Natural killer cell (primary cell): ENCODE measurements at regions not wholly inside any gene's neighbourhood (a gene's known extent, or its start where the extent isn't known, plus 50 kb on each side); places are given as distances from the start of the nearest gene placed in this dataset.

Experiments used
- ATAC-seq, 3 donors: fragments of 150-1000 bp in 2 of 3; fragments of 200-7000 bp in 1 of 3; cut with Tn5 transposase; 1 replicate in 1 of 3; 2 replicates in 2 of 3; pipeline ENCODE4 v1.10.0; 2021; ENCODE audit warnings: mild to moderate bottlenecking in 2 of 3, moderate library complexity in 2 of 3
- DNase-seq, 2 donors: peaks; one replicate each; pipeline versions ENCODE4 v3.0.0 to v3.0.0-alpha.2; 2013 to 2021; ENCODE audit warnings: mixed read lengths in 1 of 2
- H3K27ac ChIP-seq: one replicate; pipeline ENCODE4 v1.5.1; 2013; ENCODE audit warnings: mild to moderate bottlenecking, low read length
- H3K27me3 ChIP-seq: one replicate; pipeline ENCODE4 v1.6.1; 2013; ENCODE audit warnings: low read length; ENCODE audit not compliant: control insufficient read depth, insufficient read depth
- H3K36me3 ChIP-seq: one replicate; pipeline ENCODE4 v1.6.1; 2013; ENCODE audit warnings: low read length; ENCODE audit not compliant: control insufficient read depth, insufficient read depth
- H3K4me1 ChIP-seq: one replicate; pipeline ENCODE4 v1.6.1; 2013; ENCODE audit warnings: low read length; ENCODE audit not compliant: control insufficient read depth, insufficient read depth
- H3K4me3 ChIP-seq: one replicate; pipeline ENCODE4 v1.5.1; 2013; ENCODE audit warnings: low read length
- H3K9me3 ChIP-seq: one replicate; pipeline ENCODE4 v1.6.1; 2013; ENCODE audit warnings: low read length; ENCODE audit not compliant: control insufficient read depth, insufficient read depth
- H3K27ac Mint-ChIP-seq, 2 donors: one replicate each; pipeline ENCODE4 v1.8.0; 2022; ENCODE audit warnings: mild to moderate bottlenecking in 2 of 2, mixed read lengths in 2 of 2, moderate library complexity in 1 of 2
- H3K27me3 Mint-ChIP-seq, 2 donors: one replicate each; pipeline ENCODE4 v1.8.0; 2022; ENCODE audit warnings: low read depth in 2 of 2, mixed read lengths in 2 of 2
- H3K36me3 Mint-ChIP-seq: one replicate; pipeline ENCODE4 v1.8.0; 2022; ENCODE audit warnings: mixed read lengths
- H3K4me1 Mint-ChIP-seq, 2 donors: one replicate each; pipeline ENCODE4 v1.8.0; 2022; ENCODE audit warnings: mixed read lengths in 2 of 2
- H3K4me3 Mint-ChIP-seq: one replicate; pipeline ENCODE4 v1.8.0; 2022; ENCODE audit warnings: mild to moderate bottlenecking, moderate library complexity, mixed read lengths
- H3K9me3 Mint-ChIP-seq, 2 donors: one replicate each; pipeline ENCODE4 v1.8.0; 2022; ENCODE audit warnings: mixed read lengths in 2 of 2
- WGBS: methylation state at CpG from one replicate; pipeline ENCODE4 v1.1.7; 2013; ENCODE audit warnings: missing lambda C conversion rate; ENCODE audit not compliant: insufficient coverage; 5-methylcytosine and 5-hydroxymethylcytosine counted together
- intact Hi-C: fragments of 100-400 bp; cut with micrococcal nuclease; formaldehyde crosslinking; loops from one replicate; pipeline ENCODE4 v1.14.2; 2022
- TF ChIP-seq, protein P1 (sequence below): fragments of 200-600 bp; IDR thresholded peaks from one replicate; pipeline ENCODE4 v1.8.0; 2022; ENCODE audit warnings: antibody characterized with exemption

DNA sequence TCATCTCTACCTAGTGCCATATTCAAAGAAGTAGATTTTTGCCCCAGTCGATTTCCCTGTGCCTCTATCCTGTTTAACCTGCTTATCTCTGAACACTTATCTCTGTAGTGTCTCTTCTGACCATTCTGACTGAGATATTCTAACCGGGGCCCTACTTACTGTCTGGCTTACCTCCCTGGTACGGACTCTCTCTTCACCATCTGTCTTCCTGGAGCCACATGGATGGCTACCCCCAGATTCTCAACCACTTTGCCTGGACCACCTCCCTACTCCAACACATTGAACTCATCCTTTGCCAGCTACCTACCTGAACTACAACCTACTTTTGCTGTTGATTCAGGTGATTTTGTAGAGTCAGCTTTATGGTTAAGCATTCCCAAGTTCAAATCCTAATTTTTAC is 397.4 kb upstream of the SLC24A2 start:
- no peaks in the 10 kb centered on the region for H3K27me3 ChIP-seq
- Mint-ChIP-seq H3K27me3 (peaks cover 0 to 5% of the 10 kb centered on the region in 2 donors), H3K4me1 (no peaks in the 10 kb centered on the region), H3K9me3 (peaks cover 0 to 2% of the 10 kb centered on the region in 2 donors), H3K36me3 (no peaks in the 10 kb centered on the region), H3K27ac (no peak overlapping the region), H3K4me3 (no peak overlapping the region)
- WGBS: 80% methylated on average over 3 of the region's 3 CpGs
- intact Hi-C loops: no loop called here
- no peaks in the 10 kb centered on the region for H3K9me3 ChIP-seq
- H3K27ac ChIP-seq: no peak overlapping the region
- H3K4me3 ChIP-seq: no peak overlapping the region
- TF ChIP-seq, protein P1, sequence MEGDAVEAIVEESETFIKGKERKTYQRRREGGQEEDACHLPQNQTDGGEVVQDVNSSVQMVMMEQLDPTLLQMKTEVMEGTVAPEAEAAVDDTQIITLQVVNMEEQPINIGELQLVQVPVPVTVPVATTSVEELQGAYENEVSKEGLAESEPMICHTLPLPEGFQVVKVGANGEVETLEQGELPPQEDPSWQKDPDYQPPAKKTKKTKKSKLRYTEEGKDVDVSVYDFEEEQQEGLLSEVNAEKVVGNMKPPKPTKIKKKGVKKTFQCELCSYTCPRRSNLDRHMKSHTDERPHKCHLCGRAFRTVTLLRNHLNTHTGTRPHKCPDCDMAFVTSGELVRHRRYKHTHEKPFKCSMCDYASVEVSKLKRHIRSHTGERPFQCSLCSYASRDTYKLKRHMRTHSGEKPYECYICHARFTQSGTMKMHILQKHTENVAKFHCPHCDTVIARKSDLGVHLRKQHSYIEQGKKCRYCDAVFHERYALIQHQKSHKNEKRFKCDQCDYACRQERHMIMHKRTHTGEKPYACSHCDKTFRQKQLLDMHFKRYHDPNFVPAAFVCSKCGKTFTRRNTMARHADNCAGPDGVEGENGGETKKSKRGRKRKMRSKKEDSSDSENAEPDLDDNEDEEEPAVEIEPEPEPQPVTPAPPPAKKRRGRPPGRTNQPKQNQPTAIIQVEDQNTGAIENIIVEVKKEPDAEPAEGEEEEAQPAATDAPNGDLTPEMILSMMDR: no peak
- no peaks in the 10 kb centered on the region for H3K4me1 ChIP-seq
- ATAC-seq: no peak
- H3K36me3 ChIP-seq: no peaks in the 10 kb centered on the region
- DNase-seq: no peak

DNA sequence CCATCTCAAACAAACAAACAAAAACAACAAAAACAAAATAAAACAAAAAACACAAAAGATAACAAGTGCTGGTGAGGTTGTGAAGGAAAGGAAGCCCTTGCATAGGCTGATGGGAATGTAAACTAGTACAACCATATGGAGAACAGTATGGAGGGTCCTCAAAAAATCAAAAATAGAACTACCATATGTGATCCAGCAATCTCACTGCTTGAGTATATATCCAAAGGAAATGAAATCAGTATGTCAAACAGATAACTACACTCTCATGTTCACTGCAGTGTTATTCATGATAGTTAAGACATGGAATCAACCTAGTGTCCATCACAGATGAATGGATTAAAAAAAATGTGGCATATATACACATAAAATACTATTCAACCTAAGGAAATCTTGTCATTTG is 395.7 kb upstream of the SLC24A2 start:
- ATAC-seq (no peak), DNase-seq (no peak)
- Histone ChIP-seq H3K9me3 (no peaks in the 10 kb centered on the region), H3K36me3 (no peaks in the 10 kb centered on the region), H3K27ac (no peak overlapping the region), H3K27me3 (no peaks in the 10 kb centered on the region), H3K4me1 (no peaks in the 10 kb centered on the region), H3K4me3 (no peak overlapping the region)
- peaks cover 1 to 5% of the 10 kb centered on the region in 2 donors for H3K27me3 Mint-ChIP-seq
- H3K4me3 Mint-ChIP-seq: no peak overlapping the region
- H3K4me1 Mint-ChIP-seq: no peaks in the 10 kb centered on the region
- H3K27ac Mint-ChIP-seq: no peak overlapping the region
- H3K9me3 Mint-ChIP-seq: peaks cover 0 to 2% of the 10 kb centered on the region in 2 donors
- intact Hi-C loops: no loop called here
- no peaks in the 10 kb centered on the region for H3K36me3 Mint-ChIP-seq
- TF ChIP-seq, protein P1: no peak

DNA sequence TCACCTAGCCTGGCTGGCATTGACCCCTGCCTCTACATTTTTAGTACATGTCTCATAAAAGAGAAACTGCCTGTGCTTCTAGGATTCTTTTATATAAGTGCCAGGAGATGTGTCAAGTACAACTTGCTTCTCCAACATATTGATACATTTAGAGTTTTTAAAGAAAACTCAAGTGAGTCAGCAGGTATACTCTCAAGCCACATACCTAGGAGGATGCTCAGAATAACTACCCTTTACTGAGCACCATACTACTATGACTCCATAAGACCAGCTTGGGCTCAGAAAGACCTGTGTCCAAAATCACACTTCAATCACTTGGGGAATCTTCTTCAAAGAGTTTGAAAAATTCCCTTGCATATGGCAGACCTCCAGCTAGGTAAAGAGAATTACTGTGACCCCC is 389.8 kb upstream of the SLC24A2 start:
- H3K9me3 Mint-ChIP-seq: peaks cover 0 to 2% of the 10 kb centered on the region in 2 donors
- no peaks in the 10 kb centered on the region for H3K27me3 ChIP-seq
- H3K36me3 Mint-ChIP-seq: no peaks in the 10 kb centered on the region
- no peak overlapping the region for H3K27ac ChIP-seq
- no peak for ATAC-seq
- no peaks in the 10 kb centered on the region for H3K9me3 ChIP-seq
- no peaks in the 10 kb centered on the region for H3K4me1 Mint-ChIP-seq
- H3K4me3 ChIP-seq: no peak overlapping the region
- TF ChIP-seq, protein P1: no peak
- DNase-seq: no peak
- no peak overlapping the region for H3K4me3 Mint-ChIP-seq
- H3K4me1 ChIP-seq: no peaks in the 10 kb centered on the region
- intact Hi-C loops: no loop called here
- peaks cover 10 to 16% of the 10 kb centered on the region in 2 donors for H3K27me3 Mint-ChIP-seq
- no peak overlapping the region for H3K27ac Mint-ChIP-seq
- no peaks in the 10 kb centered on the region for H3K36me3 ChIP-seq

DNA sequence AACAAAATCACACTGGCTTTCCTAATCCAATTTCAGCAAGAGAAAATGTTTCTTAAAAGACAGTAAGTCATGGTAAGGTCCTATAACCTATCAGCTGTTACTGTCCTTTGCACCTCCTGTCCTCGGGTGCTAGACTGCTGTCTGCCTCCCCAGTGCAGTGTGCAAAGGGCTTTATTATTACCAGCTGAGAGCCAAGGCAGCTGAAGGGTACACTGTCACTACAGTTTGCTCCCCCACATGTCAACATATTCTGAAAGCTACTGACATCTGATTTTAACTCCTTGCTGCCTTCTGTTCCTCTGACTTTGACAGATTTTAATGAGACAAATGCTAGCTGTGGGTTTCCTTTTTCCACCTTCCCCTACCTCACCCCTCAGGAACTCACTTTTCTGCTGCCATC is 389.4 kb upstream of the SLC24A2 start:
- Mint-ChIP-seq H3K9me3 (no peaks in the 10 kb centered on the region), H3K36me3 (no peaks in the 10 kb centered on the region), H3K27ac (no peak overlapping the region), H3K27me3 (peaks cover 10 to 21% of the 10 kb centered on the region in 2 donors), H3K4me1 (no peaks in the 10 kb centered on the region), H3K4me3 (no peak overlapping the region)
- Histone ChIP-seq H3K36me3 (no peaks in the 10 kb centered on the region), H3K4me1 (no peaks in the 10 kb centered on the region), H3K27ac (no peak overlapping the region), H3K9me3 (no peaks in the 10 kb centered on the region), H3K27me3 (no peaks in the 10 kb centered on the region), H3K4me3 (no peak overlapping the region)
- intact Hi-C loops: no loop called here
- DNase-seq (no peak), ATAC-seq (no peak)
- WGBS: 64% methylated on average over 1 of the region's 1 CpG
- TF ChIP-seq, protein P1: no peak
